Trophoblast cell (in vitro differentiated cells and primary cell): ENCODE measurements at regions not wholly inside any gene's neighbourhood (a gene's known extent, or its start where the extent isn't known, plus 50 kb on each side); places are given as distances from the start of the nearest gene placed in this dataset.

ENCODE experiments used
- DNase-seq, 2 donors: peaks; one replicate each; pipeline ENCODE4 v3.0.0-alpha.2; 2016
- H2AFZ ChIP-seq: 2 replicates; pipeline ENCODE4 v1.6.1; 2013; ENCODE audit warnings: low read length, moderate library complexity, mild to moderate bottlenecking; ENCODE audit not compliant: insufficient read depth, poor library complexity
- H2AK5ac ChIP-seq: 2 replicates; pipeline ENCODE4 v1.6.1; 2013; ENCODE audit warnings: mild to moderate bottlenecking, low read length
- H2BK120ac ChIP-seq: 2 replicates; pipeline ENCODE4 v1.6.1; 2013; ENCODE audit warnings: low read length, mild to moderate bottlenecking, moderate library complexity; ENCODE audit not compliant: insufficient read depth, poor library complexity
- H2BK12ac ChIP-seq: 2 replicates; pipeline ENCODE4 v1.6.1; 2013; ENCODE audit warnings: mild to moderate bottlenecking, low read length, moderate library complexity
- H2BK5ac ChIP-seq: 2 replicates; pipeline ENCODE4 v1.6.1; 2013; ENCODE audit warnings: low read length, low read depth, moderate library complexity, mild to moderate bottlenecking; ENCODE audit not compliant: poor library complexity
- H3K14ac ChIP-seq: 2 replicates; pipeline ENCODE4 v1.6.1; 2013; ENCODE audit warnings: mild to moderate bottlenecking, low read length
- H3K18ac ChIP-seq: 2 replicates; pipeline ENCODE4 v1.6.1; 2013; ENCODE audit warnings: mild to moderate bottlenecking, low read length
- H3K23ac ChIP-seq: 2 replicates; pipeline ENCODE4 v1.6.1; 2013; ENCODE audit warnings: low read length
- H3K27ac ChIP-seq: 2 replicates; pipeline ENCODE4 v1.5.1; 2013; ENCODE audit warnings: low read depth, mild to moderate bottlenecking, inconsistent platforms, low read length, moderate library complexity
- H3K27me3 ChIP-seq: 2 replicates; pipeline ENCODE4 v1.6.1; 2013; ENCODE audit warnings: inconsistent platforms, mild to moderate bottlenecking, low read length, moderate library complexity; ENCODE audit not compliant: insufficient read depth
- H3K36me3 ChIP-seq, 2 experiments: 1 replicate in 1 of 2; 2 replicates in 1 of 2; pipeline ENCODE4 v1.6.1; 2013; ENCODE audit warnings: low read length in 2 of 2, mild to moderate bottlenecking in 2 of 2, moderate library complexity in 1 of 2; ENCODE audit not compliant: insufficient read depth in 2 of 2, control insufficient read depth in 1 of 2
- H3K4ac ChIP-seq: 2 replicates; pipeline ENCODE4 v1.6.1; 2013; ENCODE audit warnings: low read depth, mild to moderate bottlenecking, low read length, moderate library complexity
- H3K4me1 ChIP-seq, 2 experiments: 1 replicate in 1 of 2; 2 replicates in 1 of 2; pipeline ENCODE4 v1.6.1; 2013; ENCODE audit warnings: low read length in 2 of 2, mild to moderate bottlenecking in 2 of 2, moderate library complexity in 1 of 2; ENCODE audit not compliant: insufficient read depth in 2 of 2, control insufficient read depth in 1 of 2
- H3K4me2 ChIP-seq: 2 replicates; pipeline ENCODE4 v1.6.1; 2013; ENCODE audit warnings: inconsistent platforms, mild to moderate bottlenecking, low read length, moderate library complexity
- H3K4me3 ChIP-seq: 2 replicates; pipeline ENCODE4 v1.5.1; 2013; ENCODE audit warnings: mild to moderate bottlenecking, low read depth, low read length, inconsistent platforms
- H3K79me1 ChIP-seq: one replicate; pipeline ENCODE4 v1.6.1; 2013; ENCODE audit warnings: low read length
- H3K79me2 ChIP-seq: 2 replicates; pipeline ENCODE4 v1.6.1; 2013; ENCODE audit warnings: low read length, mild to moderate bottlenecking; ENCODE audit not compliant: control insufficient read depth, insufficient read depth, poor library complexity
- H3K9ac ChIP-seq: 2 replicates; pipeline ENCODE4 v1.6.1; 2013; ENCODE audit warnings: mild to moderate bottlenecking, low read length
- H3K9me3 ChIP-seq: 2 replicates; pipeline ENCODE4 v1.6.1; 2013; ENCODE audit warnings: low read depth, mild to moderate bottlenecking, control low read depth, inconsistent platforms, low read length; ENCODE audit not compliant: insufficient read depth
- H4K12ac ChIP-seq: 2 replicates; pipeline ENCODE4 v1.6.1; 2013; ENCODE audit warnings: low read depth, mild to moderate bottlenecking, low read length, moderate library complexity
- H4K8ac ChIP-seq: 2 replicates; pipeline ENCODE4 v1.6.1; 2013; ENCODE audit warnings: low read depth, mild to moderate bottlenecking, low read length, moderate library complexity
- H4K91ac ChIP-seq: one replicate; pipeline ENCODE4 v1.6.1; 2013; ENCODE audit warnings: low read depth, mild to moderate bottlenecking, low read length, moderate library complexity
- WGBS: extraction: QIAGEN DNeasy Blood & Tissue Kit; methylation state at CpG from one replicate; pipeline ENCODE4 v1.1.7; 2013; ENCODE audit warnings: missing lambda C conversion rate; ENCODE audit not compliant: insufficient read length, insufficient coverage; ENCODE audit errors: extremely low coverage; 5-methylcytosine and 5-hydroxymethylcytosine counted together

GRCh38 chr16:63933841-63934240, 1188.0 kb downstream of the CDH11 start:
- Histone ChIP-seq H3K14ac (no peak overlapping the region), H2BK120ac (no peak overlapping the region), H4K8ac (no peak overlapping the region), H4K91ac (no peak overlapping the region), H3K23ac (no peak overlapping the region), H2AK5ac (no peak overlapping the region), H2BK5ac (no peak overlapping the region), H3K79me2 (no peaks in the 10 kb centered on the region), H3K27ac (no peak overlapping the region), H3K4me3 (no peak overlapping the region), H4K12ac (no peak overlapping the region), H3K4me2 (no peak overlapping the region), H3K9ac (no peak overlapping the region), H3K36me3 (no peaks in the 10 kb centered on the region), H3K27me3 (no peaks in the 10 kb centered on the region), H3K18ac (no peak overlapping the region), H2BK12ac (no peak overlapping the region), H3K79me1 (no peaks in the 10 kb centered on the region), H2AFZ (no peak overlapping the region), H3K9me3 (no peaks in the 10 kb centered on the region), H3K4me1 (no peaks in the 10 kb centered on the region), H3K4ac (no peak overlapping the region)
- DNase-seq: no peak
- no CpG with 5 or more reads among the region's 3 CpGs for WGBS

- H4K12ac ChIP-seq: no peak overlapping the region
- H3K27ac ChIP-seq: no peak overlapping the region
- no peaks in the 10 kb centered on the region for H3K27me3 ChIP-seq
- no peaks in the 10 kb centered on the region for H3K36me3 ChIP-seq
- H3K14ac ChIP-seq: no peak overlapping the region
- H4K8ac ChIP-seq: no peak overlapping the region
- no peak overlapping the region for H2BK12ac ChIP-seq
- H3K23ac ChIP-seq: no peak overlapping the region
- no CpG with 5 or more reads among the region's 4 CpGs for WGBS
- H3K4me2 ChIP-seq: no peak overlapping the region
- H2BK120ac ChIP-seq: no peak overlapping the region
- no peak overlapping the region for H2AFZ ChIP-seq
- H4K91ac ChIP-seq: no peak overlapping the region
- no peaks in the 10 kb centered on the region for H3K79me1 ChIP-seq
- no peaks in the 10 kb centered on the region for H3K79me2 ChIP-seq
- no peak overlapping the region for H3K4ac ChIP-seq
- H3K4me3 ChIP-seq: no peak overlapping the region
- no peaks in the 10 kb centered on the region for H3K9me3 ChIP-seq
- H3K9ac ChIP-seq: no peak overlapping the region
- no peak for DNase-seq
- H3K4me1 ChIP-seq: no peaks in the 10 kb centered on the region
- H2BK5ac ChIP-seq: no peak overlapping the region
- H3K18ac ChIP-seq: no peak overlapping the region
- no peak overlapping the region for H2AK5ac ChIP-seq
Observed at GRCh38 chr16:63928421-63928820, 1193.4 kb downstream of the CDH11 start.

- H3K27ac ChIP-seq: no peak overlapping the region
- H3K36me3 ChIP-seq: no peaks in the 10 kb centered on the region
- H3K9ac ChIP-seq: no peak overlapping the region
- no peak overlapping the region for H3K4me2 ChIP-seq
- H3K79me2 ChIP-seq: no peaks in the 10 kb centered on the region
- H2BK5ac ChIP-seq: no peak overlapping the region
- no peak overlapping the region for H3K4me3 ChIP-seq
- H4K91ac ChIP-seq: no peak overlapping the region
- H2AK5ac ChIP-seq: no peak overlapping the region
- no peak for DNase-seq
- H3K79me1 ChIP-seq: no peaks in the 10 kb centered on the region
- H3K23ac ChIP-seq: no peak overlapping the region
- no peak overlapping the region for H4K12ac ChIP-seq
- no peak overlapping the region for H3K4ac ChIP-seq
- no peaks in the 10 kb centered on the region for H3K27me3 ChIP-seq
- H3K9me3 ChIP-seq: no peaks in the 10 kb centered on the region
- no peak overlapping the region for H4K8ac ChIP-seq
- no peak overlapping the region for H3K18ac ChIP-seq
- no peak overlapping the region for H2BK12ac ChIP-seq
- H2BK120ac ChIP-seq: no peak overlapping the region
- no peak overlapping the region for H2AFZ ChIP-seq
- no CpG with 5 or more reads among the region's 5 CpGs for WGBS
- no peaks in the 10 kb centered on the region for H3K4me1 ChIP-seq
- H3K14ac ChIP-seq: no peak overlapping the region
Observed at GRCh38 chr16:63925221-63925620, 1196.6 kb downstream of the CDH11 start.

GRCh38 chr16:63922560-63922959, 1199.3 kb downstream of the CDH11 start:
- Histone ChIP-seq H3K14ac (no peak overlapping the region), H3K36me3 (peaks cover 0 to 1% of the 10 kb centered on the region in 2 experiments), H3K9me3 (peaks cover 6% of the 10 kb centered on the region), H2BK12ac (no peak overlapping the region), H3K4ac (no peak overlapping the region), H3K79me1 (no peaks in the 10 kb centered on the region), H3K4me3 (no peak overlapping the region), H3K4me2 (no peak overlapping the region), H4K91ac (no peak overlapping the region), H2AK5ac (no peak overlapping the region), H3K23ac (no peak overlapping the region), H3K27me3 (no peaks in the 10 kb centered on the region), H3K27ac (no peak overlapping the region), H3K18ac (no peak overlapping the region), H4K12ac (no peak overlapping the region), H2AFZ (no peak overlapping the region), H4K8ac (no peak overlapping the region), H3K9ac (no peak overlapping the region), H2BK5ac (no peak overlapping the region), H3K4me1 (no peaks in the 10 kb centered on the region), H3K79me2 (no peaks in the 10 kb centered on the region), H2BK120ac (no peak overlapping the region)
- DNase-seq: no peak
